Astrocyte of the hippocampus (primary cell): ENCODE measurements at regions not wholly inside any gene's neighbourhood (a gene's known extent, or its start where the extent isn't known, plus 50 kb on each side); places are given as distances from the start of the nearest gene placed in this dataset.
"Not testable (repeated sequence)": the region's sequence is repeated elsewhere in the genome, so short reads cannot be mapped to it uniquely, and the experiment has no call there.

Experiments used
- DNase-seq: peaks from one replicate; pipeline ENCODE4 v3.0.0; 2011; ENCODE audit warnings: low read depth, low spot score

DNA sequence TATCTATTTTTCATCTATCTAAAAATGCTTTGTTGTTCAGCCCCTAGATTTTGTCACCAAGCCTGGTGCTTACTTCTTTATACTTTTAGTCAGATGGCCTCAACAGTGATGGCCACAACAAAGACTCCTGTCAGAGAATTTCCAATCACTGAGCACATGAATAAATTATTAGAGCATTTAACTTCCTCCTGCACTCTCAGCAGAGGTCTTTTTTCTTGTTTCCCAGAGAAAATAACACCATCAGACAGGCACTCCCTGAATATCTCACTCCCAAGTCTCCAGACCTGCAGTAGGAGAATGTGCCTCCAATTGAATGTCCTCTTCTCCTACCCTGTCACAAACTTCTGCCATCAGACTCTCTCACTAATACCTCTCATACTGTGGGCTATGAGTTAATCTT is 616.0 kb upstream of the NR5A2 start:
- peak; percentile 55 for DNase-seq

DNA sequence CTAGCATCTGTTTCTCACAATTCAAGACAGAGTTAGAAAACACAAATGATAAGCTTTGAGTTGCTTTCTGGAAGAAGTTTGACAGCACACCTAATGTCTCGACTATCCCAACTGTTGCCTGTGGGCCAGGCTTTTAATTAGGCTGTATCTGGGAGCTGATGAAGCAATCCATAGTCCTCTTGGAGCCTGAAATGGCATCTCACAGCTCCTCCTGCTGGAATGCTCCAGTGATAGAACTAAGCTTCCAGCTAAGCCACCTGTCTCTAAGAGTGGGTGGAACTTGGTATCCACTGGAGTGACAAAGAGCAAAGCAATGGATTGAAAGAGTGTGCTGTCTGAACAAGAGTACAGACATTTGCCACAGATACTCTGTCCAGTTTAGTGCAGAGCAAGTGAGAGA is 605.3 kb upstream of the NR5A2 start:
- DNase-seq: peak; percentile 60

DNA sequence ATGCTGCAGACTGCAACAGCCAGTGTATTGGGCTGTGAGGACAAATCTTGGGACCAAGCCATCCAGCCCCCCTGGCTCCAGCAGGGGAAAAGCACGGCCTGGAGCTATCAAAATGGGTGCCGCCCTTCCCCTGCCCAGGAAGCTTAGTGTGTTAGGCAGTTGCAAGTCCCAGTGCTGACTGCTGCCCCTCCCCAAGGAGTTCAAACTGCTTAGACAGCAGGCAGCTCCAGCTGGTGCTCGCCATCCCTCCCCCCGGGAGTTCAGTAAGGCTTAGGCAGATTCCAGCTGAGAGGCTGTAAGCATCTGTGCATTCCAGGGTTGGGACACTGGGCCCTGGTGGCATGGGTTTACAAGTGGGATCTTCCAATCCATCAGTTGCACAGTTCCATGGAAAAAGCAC is 579.6 kb upstream of the NR5A2 start:
- DNase-seq: no peak

DNA sequence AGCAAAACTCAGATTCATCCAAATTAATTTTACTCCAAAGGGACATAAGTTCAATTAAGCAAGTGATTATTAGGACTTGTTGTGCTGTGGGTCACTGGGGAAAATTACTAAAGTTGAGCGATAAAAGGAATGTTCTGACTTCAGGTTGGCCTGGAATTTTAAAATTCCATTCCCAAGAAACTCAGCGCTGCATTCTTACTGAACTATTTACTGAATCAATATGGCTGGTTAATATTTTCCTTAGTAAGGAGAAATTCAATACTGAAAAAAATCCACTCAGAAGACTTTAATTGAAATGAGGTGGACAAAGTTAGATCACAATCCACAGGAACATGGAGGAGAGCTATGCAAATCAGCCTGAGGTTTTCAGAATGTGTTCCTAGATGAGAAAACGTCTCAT is 578.9 kb upstream of the NR5A2 start:
- peak; percentile 16 for DNase-seq

DNA sequence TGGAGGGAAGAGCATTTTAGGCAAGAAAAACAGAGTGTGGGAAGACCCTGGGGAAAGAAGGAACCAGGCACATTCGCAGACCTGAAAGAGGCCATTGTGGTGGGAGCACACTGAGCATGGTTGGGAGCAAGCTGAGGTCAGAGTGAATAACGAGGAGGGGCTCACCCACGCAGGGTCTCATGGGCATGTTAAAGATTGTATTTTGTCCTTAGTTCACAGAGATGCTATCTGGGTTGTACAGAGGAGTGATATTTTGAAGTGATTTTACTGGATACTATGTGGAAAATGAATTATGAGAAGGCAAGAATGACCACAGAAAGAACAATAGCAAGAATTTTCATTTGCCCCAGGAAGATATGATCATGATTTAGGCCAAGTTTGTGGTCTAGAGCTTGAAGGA is 578.3 kb upstream of the NR5A2 start:
- DNase-seq: peak; percentile 2

DNA sequence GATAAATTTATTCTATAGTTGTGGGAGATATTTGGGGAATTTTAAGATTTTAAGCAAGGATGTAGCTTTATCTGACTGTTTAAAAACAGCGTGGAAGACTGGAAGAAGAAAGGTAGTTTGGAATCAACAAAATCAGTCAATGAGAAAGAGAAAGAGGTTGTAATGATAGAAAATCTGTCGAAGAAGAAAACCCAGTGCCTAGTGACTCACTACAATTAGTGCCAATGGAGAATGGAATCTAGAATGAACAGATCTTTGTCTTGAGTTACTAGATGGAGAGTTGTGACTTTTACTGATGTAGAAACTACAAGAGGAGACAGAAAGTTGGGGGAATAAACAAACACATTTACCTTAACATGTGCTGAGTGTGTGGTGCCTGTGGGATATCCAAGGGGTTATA is 577.8 kb upstream of the NR5A2 start:
- no peak for DNase-seq

DNA sequence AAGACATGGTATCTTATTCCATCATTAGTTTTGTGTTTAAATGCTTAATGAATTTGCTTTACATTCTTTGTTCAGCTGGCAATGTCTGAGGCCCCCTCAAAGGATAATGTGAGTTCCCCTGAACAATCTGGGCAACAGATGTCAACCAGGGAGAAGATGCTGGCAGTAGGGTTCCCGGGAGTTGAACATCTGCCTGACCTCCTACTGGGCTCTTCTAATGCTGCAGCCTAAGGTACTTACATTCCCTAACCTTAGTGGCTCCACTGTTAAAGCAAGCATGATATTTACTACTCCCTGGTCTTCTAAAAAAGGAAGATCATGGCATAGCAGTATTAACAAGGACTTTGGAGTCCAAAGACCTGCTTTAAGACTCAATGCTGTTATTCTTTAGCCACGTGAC is 574.9 kb upstream of the NR5A2 start:
- DNase-seq: no peak

DNA sequence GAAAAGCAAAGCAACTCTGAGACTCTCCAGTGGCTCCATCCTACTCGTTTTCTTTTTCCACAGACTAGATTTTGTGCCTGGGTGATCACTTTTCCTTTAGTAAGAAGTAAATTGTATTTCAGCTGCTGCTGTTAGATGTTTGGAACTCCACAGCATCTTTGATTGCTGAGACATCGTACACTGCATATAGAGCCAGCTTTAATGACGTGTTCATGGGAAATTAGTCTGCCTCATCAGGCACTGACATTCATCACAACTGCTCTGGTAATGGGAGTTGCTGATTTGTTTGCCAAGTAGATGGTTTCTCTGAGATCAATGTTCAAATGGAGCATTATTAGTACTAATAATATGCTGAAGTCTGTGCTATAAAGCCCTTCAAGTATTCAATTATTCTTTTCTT is 573.8 kb upstream of the NR5A2 start:
- peak; percentile 59 for DNase-seq

DNA sequence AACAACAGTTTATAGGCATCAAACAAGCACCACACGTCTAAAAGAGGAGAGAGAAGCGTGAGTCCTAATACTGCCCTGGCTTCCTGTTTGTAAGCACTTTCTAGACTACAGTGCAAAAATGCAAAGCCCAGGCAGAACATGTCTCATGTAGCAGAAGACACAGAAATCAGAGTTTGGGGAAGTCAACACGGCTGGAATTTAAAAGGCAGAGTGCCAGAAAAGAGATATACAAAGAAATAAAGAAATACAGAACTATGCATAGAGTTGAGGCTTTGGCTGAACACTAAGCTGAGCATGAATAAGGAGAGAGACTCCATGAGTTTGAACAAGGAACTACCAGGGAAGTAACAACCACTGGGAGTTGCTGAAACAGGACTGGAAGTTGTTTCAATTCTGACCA is 566.6 kb upstream of the NR5A2 start:
- no peak for DNase-seq

DNA sequence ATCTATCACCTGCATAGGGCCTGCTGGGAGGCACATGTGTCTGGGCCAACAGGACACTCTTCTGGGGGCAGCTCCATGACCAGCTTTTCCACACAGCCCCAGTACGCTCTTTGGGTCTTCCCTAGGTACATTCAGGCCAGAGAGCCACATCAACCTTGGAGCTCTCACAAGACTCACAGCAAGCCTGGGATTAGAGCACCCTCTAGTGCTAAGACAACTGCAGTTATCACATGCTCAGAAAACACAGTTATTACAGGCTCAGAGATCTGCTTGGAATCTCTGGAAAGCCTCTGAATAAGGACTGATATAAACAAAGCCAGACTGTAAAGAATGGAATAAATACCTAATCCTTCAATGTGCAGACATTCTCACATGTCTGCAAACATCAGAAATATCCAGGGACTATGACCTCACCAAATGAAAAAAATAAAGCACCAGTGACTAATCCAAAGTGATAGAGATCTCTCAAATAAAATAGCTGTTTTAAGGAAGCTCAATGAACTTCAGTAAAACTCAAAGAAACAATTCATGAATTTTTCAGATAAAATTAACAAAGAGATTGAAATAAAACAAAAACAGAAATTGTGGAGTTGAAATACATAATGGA is 563.9 kb upstream of the NR5A2 start:
- DNase-seq: peak; percentile 72

DNA sequence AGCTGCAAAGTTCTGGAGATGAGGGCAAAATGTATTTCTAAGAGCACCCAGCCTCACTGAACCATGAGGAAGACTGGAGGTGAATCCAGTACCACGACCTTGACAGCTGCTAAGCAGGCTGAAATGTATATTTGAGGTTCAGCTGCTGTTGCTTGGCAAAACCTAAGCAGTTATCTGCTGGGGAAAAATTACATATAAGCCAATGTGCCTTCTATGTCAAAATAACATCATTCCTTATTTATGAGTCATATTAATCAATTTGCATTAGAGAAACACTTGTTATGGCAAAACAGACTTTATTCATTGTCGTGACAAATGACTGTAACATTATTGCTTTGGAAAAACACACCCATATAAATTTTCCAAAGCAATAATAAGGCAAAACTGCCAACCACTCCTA is 560.5 kb upstream of the NR5A2 start:
- DNase-seq: no peak

DNA sequence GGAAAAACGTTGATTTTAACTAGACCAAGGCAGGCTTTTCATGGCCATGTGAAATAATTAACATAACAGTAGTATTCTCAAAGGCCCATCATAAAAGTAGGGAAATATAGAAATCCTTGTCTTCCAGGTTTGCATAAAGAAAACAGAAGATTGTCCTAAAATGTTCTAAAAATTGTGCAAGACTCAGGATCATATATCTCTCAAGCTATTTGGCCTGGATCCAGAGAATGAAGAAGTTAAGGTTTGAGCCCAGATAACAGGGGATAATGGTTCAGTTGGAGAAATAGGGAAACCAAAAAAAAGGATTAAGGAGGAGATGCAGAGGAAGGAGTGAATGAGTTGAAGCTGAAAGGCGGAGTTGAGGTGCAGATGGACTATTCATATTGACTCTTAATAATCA is 555.5 kb upstream of the NR5A2 start:
- no peak for DNase-seq

DNA sequence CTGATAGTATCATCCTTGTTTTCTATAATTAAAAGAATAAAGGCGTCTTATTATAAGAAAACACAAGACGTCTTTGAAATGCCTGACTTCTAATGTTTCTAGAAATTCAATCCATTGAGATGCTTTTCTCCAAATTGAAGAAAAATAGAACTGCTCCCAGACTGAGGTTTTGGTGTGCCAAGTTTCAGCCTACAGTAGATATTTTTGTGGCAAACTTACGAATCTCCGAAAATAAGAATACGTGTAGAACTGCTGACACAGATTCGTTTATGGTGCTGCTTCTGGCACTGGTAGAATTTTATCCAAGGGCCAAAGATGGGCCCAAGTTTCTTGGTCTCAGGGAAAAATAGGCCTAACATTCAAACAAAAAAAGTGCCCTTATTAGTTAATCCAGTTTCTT is 554.5 kb upstream of the NR5A2 start:
- no peak for DNase-seq

DNA sequence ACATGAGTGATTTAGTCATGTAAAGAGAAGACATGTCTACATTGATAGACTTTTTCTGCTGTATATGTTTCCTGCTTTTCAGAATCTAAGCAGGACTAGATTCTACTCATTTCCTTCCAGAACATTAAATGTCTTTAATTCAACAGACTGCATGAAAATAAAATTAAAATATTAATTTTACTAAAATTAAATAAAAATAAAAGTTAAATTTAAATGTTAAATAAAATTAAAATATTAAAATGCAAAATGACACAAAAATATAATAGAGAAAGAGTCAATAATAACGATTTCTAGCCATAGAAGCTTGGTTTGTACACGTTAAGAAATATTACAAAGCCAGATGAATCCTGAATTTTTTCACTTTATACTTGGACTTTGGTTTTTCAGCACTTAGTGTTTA is 552.8 kb upstream of the NR5A2 start:
- DNase-seq: no peak

DNA sequence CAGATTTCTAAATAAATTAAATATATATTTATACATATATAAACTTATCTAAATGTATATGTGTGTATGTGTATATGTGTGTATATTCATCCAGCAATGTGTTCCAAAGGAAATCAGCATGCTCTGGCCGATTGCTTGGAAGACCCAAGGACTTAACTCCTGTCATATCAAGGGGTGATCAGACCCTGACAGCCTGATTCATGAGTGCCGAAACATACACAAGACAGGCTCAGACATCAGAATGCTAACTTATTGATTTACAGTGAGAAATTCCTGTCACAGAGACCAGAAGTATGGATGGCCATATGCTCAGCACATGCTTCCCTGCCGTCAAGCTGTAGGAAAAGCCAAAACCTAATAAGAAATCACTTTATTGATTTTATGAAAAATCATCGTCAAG is 545.1 kb upstream of the NR5A2 start:
- no peak for DNase-seq

DNA sequence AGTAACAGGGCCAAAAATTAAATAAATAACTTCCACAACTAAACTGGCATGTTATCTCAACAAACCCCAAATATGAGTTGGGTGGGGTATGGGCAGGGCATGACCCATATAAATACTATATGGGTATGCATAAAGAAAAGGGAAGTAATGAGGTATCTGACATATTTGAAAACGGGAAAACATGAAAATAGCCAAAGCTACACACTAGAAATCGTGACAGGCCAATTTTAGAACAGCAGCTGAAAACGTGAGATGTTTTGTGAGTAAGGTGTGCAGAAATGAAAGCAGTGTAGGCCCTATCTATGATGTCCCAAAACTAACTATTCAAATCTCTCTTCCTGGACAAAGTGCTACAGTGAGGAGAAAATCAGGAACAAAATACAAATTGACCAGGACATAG is 537.9 kb upstream of the NR5A2 start:
- DNase-seq: no peak

DNA sequence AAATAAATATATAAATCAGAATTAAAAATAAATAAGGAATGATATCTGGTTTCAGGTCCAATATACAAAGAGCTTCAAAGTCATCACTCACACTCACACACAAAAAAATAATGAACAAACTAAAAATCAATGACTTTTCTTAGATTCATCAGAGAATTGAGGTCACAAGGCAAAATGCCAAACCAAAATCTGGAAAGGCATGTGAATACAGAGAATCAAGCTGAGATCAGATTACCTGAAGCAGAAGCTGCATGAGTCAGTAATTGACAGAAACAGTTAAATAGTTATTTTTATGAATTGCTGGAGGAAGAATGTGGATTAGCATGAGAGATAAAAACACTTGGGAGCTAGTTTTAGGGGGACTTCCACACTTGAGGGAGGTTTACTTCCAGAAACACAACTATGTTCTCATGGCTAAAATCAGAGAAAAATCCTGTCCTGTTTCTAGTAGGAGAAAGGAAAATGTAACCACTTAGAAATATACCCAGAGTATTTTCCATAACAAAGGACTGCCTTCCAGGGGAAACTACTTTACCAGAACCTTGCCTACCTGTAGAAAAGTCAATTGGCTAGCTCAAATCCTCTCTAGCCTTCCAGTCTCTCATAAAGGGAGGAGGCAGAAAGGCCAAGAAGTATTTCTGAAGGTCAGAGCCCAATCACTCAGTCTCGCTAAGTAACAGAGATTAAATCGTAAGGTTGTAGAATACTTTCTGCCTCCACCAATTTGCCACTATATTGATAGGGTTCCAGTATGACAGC is 536.6 kb upstream of the NR5A2 start:
- peak; percentile 80 for DNase-seq

DNA sequence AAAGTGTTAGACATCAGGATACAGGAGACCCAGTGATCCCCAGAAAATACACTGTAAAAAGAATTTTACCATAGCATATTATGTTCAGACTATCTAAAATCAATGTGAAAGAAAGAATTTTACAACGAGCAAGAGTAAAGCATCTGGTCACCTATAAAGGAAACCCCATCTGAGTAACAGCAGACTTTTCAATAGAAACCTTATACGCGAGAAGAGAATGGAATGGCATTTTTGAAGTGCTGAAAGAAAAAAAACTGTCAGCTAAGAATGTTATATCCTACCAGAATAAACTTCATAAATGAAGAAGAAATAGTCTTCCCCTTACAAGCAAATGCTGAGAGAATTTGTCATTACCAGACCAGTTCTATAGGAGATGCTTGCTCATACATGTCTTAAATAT is 532.1 kb upstream of the NR5A2 start:
- DNase-seq: no peak

DNA sequence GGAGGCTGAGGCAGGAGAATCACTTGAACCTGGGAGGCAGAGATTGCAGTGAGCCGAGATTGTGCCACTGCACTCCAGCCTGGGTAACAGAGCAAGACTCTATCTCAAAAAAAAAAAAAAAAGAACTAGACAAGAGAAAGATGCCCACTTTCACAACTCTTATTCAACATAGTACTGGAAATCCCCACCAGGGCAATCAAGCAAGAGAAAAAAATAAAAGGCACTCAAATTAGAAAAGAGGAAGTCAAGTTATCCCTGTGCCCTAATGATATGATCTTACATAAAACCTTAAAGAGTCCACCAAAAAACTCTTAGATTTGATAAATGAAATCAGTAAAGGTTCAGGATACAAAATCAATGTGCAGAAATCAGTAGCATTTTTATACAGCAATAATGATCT is 528.7 kb upstream of the NR5A2 start:
- not testable (repeated sequence) for DNase-seq

DNA sequence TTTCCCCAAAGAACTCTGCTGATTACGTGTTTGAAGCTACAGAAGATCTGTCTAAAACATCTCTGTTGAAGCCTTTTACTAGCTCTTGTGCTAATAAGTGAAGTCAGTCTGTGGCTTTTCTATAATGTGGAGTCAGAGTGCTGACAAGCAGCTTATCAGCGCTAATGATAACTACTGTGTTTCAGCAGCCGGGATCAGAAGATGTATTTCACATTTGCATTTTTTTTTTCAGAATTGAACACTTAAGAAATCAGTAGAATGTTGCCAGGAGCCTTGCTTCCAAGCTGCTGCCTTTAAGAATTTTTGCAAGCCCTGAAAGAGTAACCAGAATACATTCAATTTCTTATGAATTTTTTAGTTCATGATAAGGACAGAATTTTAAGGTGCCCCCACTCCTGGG is 519.4 kb upstream of the NR5A2 start:
- no peak for DNase-seq

DNA sequence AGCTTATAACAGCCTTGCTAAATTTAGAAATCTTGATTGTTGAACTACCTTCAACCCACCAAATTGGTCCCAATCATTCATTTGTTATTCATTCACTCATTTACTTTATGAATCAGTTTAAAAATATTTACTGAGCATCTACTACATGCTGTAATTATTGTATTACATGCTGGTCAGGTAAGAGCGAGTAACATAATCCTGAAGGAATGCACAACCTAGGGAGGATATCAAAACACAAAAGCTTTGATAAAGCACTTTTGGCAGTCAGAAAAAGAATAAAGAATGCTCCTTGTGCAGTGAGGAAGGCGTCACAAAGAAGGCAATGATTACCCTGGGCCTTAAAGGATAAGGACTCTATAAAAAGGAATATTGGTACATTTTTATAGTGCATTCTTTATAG is 518.9 kb upstream of the NR5A2 start:
- peak; percentile 6 for DNase-seq

DNA sequence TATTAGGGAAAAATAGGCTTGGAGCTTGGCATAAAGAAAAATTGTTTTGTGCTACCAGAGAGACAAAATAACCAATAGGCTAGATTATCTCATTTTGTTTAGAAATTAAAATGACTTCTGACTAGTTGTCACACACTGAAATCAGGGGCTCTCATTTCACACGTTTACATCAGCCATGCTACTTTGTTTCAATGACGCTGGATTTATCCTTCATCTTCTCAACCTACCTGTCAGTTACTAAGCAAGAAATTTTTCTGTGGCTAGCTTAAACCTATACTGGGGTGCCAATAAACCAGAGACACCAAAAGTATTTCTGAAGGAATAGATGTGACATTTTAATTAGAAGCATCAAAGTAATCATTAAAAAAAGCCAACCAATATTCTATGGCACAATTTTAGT is 518.1 kb upstream of the NR5A2 start:
- no peak for DNase-seq

DNA sequence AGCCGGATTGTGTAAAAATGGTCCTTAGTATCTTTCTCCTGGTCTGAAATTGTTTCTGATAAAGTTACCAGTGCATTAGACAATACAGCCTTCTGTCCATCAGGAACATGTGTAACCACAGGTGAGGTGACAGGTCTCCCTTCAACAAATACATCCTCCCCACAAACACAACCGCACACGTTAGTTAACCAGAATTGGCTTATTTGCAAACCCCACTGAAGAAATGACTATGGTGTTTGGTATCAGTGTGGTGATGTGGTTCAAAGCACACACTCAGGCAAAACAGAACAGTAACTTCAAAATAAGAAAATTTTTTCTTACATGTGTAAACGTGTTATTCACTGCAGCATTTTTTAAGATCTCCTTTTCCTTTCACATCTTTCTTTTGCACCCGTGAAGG is 517.2 kb upstream of the NR5A2 start:
- no peak for DNase-seq
